D721Med (cell line): ENCODE measurements at regions not wholly inside any gene's neighbourhood (a gene's known extent, or its start where the extent isn't known, plus 50 kb on each side); places are given as distances from the start of the nearest gene placed in this dataset.

Experiments
- DNase-seq: peaks from one replicate; pipeline ENCODE4 v3.0.0; 2011; ENCODE audit warnings: low spot score; ENCODE audit not compliant: insufficient read length
- FAIRE-seq: peaks from 2 replicates; lab custom pipeline; 2011; peaks lifted over from hg19 to GRCh38; lab: Jason Lieb, UNC
- TF ChIP-seq, protein P1 (sequence below): IDR thresholded peaks from 2 replicates; pipeline ENCODE4 v1.5.1; 2012; ENCODE audit warnings: mild to moderate bottlenecking, control low read depth; ENCODE audit not compliant: insufficient read depth; ENCODE audit errors: missing control alignments

DNA sequence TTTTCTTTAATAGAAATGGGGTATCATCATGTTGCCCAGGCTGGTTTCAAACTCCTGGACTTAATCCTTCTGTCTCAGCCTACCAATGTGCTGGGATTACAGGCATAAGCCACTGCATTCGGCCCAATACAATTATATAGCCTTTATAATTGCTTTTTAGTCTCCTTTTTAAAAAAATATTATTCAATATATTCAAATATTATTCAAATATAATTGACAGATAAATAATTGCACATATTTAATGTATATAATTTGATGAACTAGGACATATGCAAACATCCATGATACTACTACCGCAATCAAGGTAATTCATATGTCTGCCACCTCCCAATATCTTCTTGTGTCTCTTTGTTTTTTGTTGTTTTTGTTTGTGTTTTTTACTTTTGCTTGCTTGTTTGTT, 894.2 kb upstream of the PTPRD start:
- TF ChIP-seq, protein P1, sequence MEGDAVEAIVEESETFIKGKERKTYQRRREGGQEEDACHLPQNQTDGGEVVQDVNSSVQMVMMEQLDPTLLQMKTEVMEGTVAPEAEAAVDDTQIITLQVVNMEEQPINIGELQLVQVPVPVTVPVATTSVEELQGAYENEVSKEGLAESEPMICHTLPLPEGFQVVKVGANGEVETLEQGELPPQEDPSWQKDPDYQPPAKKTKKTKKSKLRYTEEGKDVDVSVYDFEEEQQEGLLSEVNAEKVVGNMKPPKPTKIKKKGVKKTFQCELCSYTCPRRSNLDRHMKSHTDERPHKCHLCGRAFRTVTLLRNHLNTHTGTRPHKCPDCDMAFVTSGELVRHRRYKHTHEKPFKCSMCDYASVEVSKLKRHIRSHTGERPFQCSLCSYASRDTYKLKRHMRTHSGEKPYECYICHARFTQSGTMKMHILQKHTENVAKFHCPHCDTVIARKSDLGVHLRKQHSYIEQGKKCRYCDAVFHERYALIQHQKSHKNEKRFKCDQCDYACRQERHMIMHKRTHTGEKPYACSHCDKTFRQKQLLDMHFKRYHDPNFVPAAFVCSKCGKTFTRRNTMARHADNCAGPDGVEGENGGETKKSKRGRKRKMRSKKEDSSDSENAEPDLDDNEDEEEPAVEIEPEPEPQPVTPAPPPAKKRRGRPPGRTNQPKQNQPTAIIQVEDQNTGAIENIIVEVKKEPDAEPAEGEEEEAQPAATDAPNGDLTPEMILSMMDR: no peak
- DNase-seq (no peak), FAIRE-seq (no peak)

DNA sequence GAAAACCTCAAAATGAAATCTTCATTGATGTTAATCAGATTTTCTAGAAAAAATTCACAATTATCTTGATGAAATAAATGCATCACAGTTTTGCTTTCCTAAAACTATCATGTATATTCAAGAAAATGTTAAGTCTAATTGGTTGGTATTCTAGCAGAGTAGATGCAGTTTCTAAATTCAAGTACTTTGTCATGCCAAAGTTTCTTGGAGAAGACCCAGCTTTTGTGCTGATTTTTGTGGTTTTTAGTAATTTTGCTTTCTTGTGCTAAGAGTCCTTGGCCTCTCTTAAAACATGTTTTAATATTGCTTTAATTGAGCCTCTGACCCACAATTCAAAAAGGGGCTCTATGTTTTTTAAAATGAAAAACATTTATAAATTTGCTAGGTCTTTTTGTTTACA, 924.8 kb upstream of the PTPRD start:
- DNase-seq (no peak), FAIRE-seq (no peak)
- TF ChIP-seq, protein P1: no peak

DNA sequence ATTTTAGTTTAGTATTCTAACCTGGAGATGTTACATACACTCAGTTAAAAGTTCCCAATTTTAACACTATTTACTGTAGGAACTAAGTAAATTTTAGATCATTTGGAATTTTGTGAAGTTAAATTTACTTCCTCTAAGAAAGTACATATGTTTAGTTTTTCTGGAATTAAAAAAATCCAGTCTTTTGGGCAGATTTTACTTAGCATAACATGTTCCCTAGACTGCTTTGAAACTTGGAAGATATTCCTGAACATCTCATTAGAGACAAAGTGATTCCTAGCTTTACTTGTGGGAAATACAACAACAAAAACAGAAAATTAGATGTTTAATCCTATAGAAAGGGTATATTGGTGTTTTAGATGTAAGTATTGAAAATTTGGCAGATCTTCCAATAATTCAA, 930.0 kb upstream of the PTPRD start:
- DNase-seq (no peak), FAIRE-seq (peak; percentile 32)
- TF ChIP-seq, protein P1: no peak

DNA sequence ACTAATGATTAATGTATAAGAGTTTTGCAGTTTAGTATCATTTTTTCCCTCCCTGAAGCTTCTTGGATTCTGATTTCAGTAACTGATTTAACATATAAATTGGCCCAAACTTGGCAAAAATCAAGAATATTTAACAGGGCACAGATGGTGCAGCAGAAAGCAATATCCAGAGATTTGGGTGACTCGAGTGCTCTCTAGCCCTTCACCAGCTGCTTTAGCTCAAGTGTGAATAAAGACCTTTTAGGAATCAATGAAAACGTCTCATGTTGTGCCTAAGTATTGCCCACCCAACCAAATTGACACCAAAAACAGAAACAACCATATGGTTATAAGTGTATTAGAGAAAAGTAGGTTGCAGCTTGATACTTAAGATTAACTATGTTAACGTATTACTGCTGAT, 933.4 kb upstream of the PTPRD start:
- peak; percentile 46 for FAIRE-seq
- no peak for DNase-seq

DNA sequence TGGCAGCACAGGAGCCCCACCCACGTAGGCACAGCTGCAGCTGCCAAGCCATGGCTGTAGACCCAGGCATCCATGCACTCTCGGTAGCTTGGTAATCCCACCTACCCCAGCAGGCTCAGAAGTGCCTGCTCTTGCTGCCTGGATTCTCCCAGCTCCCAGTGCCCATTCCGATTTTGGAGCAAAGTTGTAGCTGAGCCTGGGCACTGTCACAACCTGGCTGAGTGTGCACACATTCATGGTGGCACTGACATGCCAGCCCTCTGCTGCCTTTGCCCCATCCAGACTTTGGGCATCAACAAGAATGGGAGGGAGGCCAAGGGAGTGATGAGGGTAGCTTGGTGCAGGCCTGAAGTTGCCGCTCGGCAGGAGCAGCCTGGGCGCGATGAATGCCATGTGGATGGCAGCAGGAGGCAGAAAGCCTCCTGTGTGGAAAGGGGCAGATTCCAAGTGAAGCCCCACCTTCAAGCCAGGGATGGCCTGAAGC, 936.6 kb upstream of the PTPRD start:
- DNase-seq: no peak
- TF ChIP-seq, protein P1: no peak
- no peak for FAIRE-seq

More for the DNA sequence above, 933.4 kb upstream of the PTPRD start:
- TF ChIP-seq, protein P1: no peak

DNA sequence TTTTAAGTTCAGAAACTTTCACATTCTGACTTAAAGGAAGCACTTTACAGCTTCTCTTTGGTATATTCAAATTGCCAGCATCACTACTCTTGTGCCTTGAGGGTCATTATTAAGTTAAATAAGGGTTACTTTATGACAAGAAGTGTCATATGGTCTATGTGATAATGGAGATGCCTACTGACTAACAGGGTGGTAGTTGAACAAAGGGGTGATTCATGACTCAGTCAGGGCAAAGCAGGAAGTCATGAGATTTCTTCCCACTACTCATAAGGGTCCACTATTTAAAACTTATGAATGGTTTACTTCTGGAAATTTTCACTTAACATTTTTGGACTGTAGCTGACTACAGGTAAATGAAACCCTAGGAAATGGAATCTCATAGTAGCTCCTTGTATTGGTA, 938.3 kb upstream of the PTPRD start:
- TF ChIP-seq, protein P1: no peak
- FAIRE-seq: no peak
- no peak for DNase-seq

DNA sequence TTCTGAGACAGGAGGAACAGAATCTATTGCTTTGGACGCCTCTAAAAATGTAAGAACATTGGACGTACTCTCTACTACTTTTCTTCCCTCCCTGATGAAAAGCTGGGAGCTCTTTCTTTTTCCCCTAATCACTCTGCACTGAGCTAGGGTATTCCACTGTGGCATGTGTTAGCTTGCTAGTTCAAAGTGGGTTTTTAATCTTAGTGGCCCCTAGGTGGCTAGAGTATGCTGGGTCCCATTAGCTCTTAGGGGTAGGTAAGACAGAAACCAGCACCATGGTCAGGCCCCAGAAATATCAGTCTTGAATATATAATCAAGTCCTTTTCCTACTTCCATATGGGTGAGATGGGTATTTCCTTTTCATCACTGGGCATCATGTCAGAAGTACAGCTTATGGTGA, 945.2 kb upstream of the PTPRD start:
- FAIRE-seq (no peak), DNase-seq (no peak)
- TF ChIP-seq, protein P1: no peak
